Lower leg skin (tissue), 4 donors: ENCODE measurements at regions not wholly inside any gene's neighbourhood (a gene's known extent, or its start where the extent isn't known, plus 50 kb on each side); places are given as distances from the start of the nearest gene placed in this dataset.
A peak's percentile ranks its signal among the peaks of the same experiment; 100 is the strongest.
"Not testable (repeated sequence)": the region's sequence is repeated elsewhere in the genome, so short reads cannot be mapped to it uniquely, and the experiment has no call there.

Experiments
- DNase-seq, 2 donors: peaks; one replicate each; pipeline ENCODE4 v3.0.0-alpha.2; 2019; ENCODE audit warnings: low spot score in 2 of 2
- H3K4me3 ChIP-seq: fragments of 200-600 bp; sonication (generic); 2 replicates; pipeline ENCODE4 v1.5.1; 2017; ENCODE audit warnings: mild to moderate bottlenecking, low read depth; ENCODE audit not compliant: poor library complexity, severe bottlenecking
- CTCF ChIP-seq, 3 donors: fragments of 450-650 bp; IDR thresholded peaks; one replicate each; pipeline ENCODE4 v1.5.1; 2016; ENCODE audit warnings: antibody characterized with exemption in 3 of 3, mild to moderate bottlenecking in 3 of 3, moderate library complexity in 2 of 3
- POLR2A ChIP-seq, 2 donors: fragments of 450-650 bp; IDR thresholded peaks; one replicate each; pipeline ENCODE4 v1.6.1; 2016 to 2017; ENCODE audit warnings: antibody characterized with exemption in 2 of 2, mild to moderate bottlenecking in 1 of 2, moderate library complexity in 1 of 2
- WGBS, 2 donors: methylation state at CpG; one replicate each; pipeline ENCODE4 v1.1.5; 2018; 5-methylcytosine and 5-hydroxymethylcytosine counted together
- intact Hi-C: fragments of 100-400 bp; cut with DNase I; formaldehyde crosslinking; loops from one replicate; pipeline ENCODE4 v1.15.0; 2023; ENCODE audit warnings: low total_unique reads

- DNase-seq = peak; percentile 69 to 90
- TF ChIP-seq POLR2A (IDR thresholded peaks at IDR 0.05) (no peak), CTCF (IDR thresholded peaks at IDR 0.05) (no peak)
- WGBS, 2 donors = 16 to 24% methylated on average over 12 of the region's 12 CpGs
- no peak overlapping the region for H3K4me3 ChIP-seq
- intact Hi-C loops = no loop called here
These were observed 314.9 kb upstream of the DIPK2B start for GRCh38 chrX:45515262-45516215.

- DNase-seq = no peak
- 63 to 64% methylated on average over 3 of the region's 3 CpGs for WGBS, 2 donors
- intact Hi-C loops = no loop called here
- no peak overlapping the region for H3K4me3 ChIP-seq
- TF ChIP-seq POLR2A (IDR thresholded peaks at IDR 0.05) = no peak
- TF ChIP-seq CTCF (IDR thresholded peaks at IDR 0.05) = no peak
These were observed 312.4 kb upstream of the DIPK2B start for GRCh38 chrX:45513042-45513441.

GRCh38 chrX:45508454-45508853, 307.8 kb upstream of the DIPK2B start:
- WGBS, 2 donors = 70% methylated on average over 2 of the region's 2 CpGs
- no peak for DNase-seq
- intact Hi-C loops = no loop called here
- TF ChIP-seq POLR2A (IDR thresholded peaks at IDR 0.05) = no peak
- TF ChIP-seq CTCF (IDR thresholded peaks at IDR 0.05) = no peak
- H3K4me3 ChIP-seq = no peak overlapping the region

- no peak for DNase-seq
- intact Hi-C loops = no loop called here
- H3K4me3 ChIP-seq = no peak overlapping the region
- TF ChIP-seq POLR2A (IDR thresholded peaks at IDR 0.05) (no peak), CTCF (IDR thresholded peaks at IDR 0.05) (no peak)
- 84 to 89% methylated on average over 2 of the region's 2 CpGs for WGBS, 2 donors
These were observed 305.6 kb upstream of the DIPK2B start for GRCh38 chrX:45506149-45506730.

GRCh38 chrX:45505214-45505613, 304.5 kb upstream of the DIPK2B start:
- WGBS, 2 donors = 0 to 23% methylated on average over 1 of the region's 1 CpG
- TF ChIP-seq POLR2A (IDR thresholded peaks at IDR 0.05) (no peak), CTCF (IDR thresholded peaks at IDR 0.05) (no peak)
- no peak for DNase-seq
- intact Hi-C loops = no loop called here
- H3K4me3 ChIP-seq = no peak overlapping the region

- peak in 1 of 2 donors; percentile 82 for DNase-seq
- 90 to 95% methylated on average over 4 to 20 of the region's 31 CpGs for WGBS, 2 donors
- intact Hi-C loops, H3K4me3 ChIP-seq: not testable (repeated sequence)
These were observed 303.2 kb upstream of the DIPK2B start for GRCh38 chrX:45503787-45504362.
